GM19467 (cell line): ENCODE measurements at regions not wholly inside any gene's neighbourhood (a gene's known extent, or its start where the extent isn't known, plus 50 kb on each side); places are given as distances from the start of the nearest gene placed in this dataset.

Experiments used
- ATAC-seq: cut with Tn5 transposase; IDR thresholded peaks from one replicate; pipeline ENCODE4 v1.9.1; 2021; ENCODE audit warnings: mild to moderate bottlenecking, moderate library complexity; ENCODE audit not compliant: unreplicated experiment

DNA sequence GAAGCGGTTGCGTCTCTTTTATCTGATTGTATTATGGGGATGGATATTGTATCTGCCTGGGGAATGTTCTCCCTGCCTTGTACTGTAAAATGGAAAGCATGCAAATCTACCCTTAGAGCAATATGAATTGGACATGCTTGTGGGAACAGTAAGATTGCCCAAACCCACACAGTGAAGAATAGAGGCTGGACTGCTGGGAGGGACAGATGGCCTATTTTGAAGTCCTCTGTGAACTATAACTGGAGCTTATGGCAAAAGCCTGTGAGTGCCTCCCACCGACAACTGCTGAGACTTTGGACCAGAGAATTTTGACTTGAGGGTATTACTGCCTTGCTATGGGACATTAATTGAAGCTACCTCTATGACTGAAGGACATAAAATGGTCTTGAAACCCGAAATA is 168.9 kb downstream of the ERCC6L2 start:
- no peak for ATAC-seq

DNA sequence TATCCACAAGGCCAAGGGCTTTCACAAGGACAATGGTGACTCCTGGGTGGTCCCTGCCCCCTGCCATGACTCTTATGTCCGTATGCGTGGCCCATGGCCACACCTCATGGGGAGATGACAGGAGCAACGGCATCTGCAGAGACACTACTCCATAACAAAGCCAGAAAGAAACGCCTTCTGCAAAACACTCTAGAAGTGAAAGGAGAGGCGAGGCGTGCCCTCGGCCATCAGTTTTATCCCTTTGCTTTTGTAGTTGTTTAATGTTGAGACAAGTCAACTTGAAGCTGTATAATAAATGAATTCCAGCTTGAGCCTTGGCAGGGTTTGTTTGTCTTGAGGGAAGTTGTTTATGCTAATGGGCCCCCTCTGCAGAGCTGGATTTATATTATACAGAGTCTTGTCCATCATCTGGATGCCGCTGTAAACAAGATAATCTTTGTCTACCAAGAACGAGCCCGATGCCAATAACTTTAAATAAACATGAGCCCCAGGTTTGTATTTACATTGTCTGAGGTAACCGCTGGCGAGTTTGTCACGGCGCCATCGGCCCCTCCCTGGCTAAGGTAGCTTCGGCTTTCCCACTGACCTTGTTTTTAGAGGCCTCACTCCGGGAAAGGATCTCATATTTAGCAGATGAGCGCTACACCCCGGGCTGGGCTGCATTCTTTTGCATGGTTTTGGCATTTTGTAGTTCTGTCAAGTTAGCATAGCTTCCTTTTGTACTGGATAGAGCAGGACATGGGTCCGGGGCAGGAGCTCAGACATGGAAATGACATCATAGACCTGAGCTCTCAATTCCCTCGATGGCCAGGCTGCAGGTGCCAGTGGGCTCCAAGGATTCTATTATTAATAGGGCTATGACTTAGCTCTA is 165.3 kb downstream of the ERCC6L2 start:
- ATAC-seq, result no peak

DNA sequence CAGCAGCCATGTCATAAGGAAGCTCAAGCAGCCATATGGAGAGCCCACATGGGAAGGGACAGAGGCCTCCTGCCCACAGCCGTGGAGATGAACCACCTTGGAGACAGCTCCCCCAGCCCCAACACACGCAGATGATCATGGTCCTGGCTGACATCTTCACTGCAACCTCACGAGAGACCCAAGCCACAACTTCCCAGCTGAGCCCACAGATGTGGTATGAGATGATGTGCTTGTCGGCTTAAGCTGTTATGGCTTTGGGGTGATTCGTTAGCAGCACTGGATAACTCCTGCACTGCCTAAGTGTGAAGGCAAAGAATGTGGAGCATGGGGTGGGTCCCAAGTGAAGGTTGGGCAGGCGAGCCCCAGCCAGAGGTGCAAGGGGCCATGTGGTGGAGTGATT is 163.4 kb downstream of the ERCC6L2 start:
- no peak for ATAC-seq

DNA sequence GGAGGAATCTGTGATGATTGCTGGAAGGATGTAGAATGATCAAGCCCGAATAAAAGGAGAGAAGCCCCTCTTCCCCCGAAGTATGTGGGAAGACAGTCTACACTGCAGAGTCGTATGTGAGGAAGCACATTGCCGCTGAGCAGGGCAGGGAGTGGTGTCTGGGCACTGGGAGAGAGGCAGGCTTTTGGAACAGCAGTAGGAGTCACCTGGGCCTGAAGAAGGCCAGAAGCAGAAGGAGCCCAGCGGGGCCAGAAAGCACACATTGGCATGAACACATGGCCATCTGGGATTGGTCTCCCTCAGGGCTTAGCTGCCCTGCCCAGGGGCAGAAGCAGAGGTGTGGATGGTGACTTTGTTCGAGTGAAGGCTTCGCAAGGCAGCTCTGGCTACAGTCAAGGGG is 162.8 kb downstream of the ERCC6L2 start:
- no peak for ATAC-seq

DNA sequence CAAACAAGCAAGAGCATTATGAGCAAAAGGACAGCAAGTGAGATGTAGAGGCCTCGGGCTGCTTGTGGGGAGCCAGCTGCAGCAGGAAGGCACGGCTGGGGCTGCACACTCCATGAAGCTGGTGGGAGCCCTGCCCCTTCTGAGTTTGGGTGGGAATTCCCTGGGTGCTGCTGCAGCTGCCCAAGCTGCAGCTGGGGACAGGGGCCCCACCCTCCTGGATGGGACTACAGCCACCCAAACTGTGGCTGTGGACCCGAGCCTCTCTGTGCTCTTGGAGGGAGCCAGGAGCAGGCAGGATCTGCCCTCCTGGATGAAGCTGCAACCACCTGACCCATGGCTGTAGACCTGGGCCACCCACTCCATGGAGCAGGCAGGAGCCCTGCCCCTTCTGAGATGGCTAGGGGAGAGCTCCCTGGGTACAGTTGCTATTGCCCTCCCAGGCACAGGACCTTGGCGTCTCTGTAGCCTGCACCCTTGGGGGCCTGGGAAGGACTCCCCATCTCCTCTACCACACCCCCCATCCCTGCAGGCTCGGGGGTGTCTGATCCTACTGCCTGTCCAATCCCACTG is 159.1 kb downstream of the ERCC6L2 start:
- ATAC-seq, result no peak

DNA sequence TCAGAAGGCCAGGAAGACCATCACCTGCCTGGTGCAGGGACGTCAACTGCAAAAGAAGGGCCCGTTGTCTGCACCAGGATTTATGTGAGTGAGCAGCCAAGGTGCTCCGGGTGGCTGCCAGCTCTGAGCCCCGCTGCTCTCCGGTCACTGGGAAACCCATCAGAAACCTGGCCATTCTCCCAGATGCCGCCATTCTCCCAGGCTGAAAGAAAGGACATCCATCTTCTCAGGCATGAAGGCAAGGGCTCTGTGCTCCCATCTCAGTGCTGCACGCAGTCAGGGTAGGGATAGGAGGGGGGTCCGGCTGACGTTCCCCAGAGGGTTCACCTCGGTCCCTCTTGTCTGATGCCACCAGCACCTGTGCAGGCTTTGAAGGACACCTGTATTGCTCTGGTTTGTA is 158.4 kb downstream of the ERCC6L2 start:
- ATAC-seq, result no peak

DNA sequence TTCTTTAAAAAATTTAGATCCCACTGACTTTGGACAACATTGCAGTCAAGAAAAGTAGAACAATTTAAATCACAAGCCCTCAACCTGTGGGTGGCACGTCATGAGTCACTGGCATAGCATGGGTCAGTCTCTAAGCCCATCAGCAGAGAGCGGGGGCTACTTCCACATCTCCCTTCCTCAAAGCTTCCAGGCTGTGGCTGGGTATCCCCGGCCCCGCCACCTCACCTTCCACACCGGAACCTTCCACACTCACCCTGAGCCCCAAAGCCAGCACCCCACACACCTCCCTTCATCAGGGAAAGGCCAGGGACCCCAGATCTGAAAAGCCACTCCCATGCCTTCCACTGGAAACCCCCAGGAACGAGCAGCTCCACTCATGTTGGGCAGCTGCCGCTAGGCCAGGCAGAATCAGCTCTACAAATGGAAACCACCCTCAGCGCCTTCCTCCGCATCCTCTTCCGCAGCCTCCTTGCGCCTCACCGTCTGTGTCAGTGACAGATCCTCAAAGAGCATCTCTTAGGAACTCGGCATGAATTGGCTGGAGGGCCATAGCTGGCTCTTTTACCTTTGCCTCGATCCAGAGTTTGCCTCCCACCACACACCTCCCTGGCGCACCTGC is 156.5 kb downstream of the ERCC6L2 start:
- no peak for ATAC-seq

DNA sequence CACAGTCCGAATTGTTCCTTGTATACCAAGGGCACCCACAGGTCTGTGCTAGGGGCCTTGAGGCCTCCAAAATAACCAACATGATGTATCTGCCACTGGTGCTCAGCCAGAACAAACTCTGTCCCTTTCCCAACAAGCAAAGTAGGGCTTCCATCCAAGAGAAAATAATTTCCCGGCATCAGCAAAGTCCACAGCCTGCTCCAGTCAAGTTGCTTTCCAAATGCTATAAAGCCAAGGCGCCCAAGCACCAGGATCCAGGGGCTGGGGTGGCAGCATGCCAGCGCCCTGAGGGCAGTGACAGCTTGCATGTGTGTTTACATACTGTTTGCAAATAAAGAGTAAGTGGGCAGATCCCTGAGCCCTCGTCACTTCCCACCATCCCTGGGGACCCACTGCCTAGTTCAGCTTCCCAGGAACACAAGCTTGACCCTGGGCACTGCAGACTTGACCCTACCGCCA is 155.9 kb downstream of the ERCC6L2 start:
- ATAC-seq, result no peak

DNA sequence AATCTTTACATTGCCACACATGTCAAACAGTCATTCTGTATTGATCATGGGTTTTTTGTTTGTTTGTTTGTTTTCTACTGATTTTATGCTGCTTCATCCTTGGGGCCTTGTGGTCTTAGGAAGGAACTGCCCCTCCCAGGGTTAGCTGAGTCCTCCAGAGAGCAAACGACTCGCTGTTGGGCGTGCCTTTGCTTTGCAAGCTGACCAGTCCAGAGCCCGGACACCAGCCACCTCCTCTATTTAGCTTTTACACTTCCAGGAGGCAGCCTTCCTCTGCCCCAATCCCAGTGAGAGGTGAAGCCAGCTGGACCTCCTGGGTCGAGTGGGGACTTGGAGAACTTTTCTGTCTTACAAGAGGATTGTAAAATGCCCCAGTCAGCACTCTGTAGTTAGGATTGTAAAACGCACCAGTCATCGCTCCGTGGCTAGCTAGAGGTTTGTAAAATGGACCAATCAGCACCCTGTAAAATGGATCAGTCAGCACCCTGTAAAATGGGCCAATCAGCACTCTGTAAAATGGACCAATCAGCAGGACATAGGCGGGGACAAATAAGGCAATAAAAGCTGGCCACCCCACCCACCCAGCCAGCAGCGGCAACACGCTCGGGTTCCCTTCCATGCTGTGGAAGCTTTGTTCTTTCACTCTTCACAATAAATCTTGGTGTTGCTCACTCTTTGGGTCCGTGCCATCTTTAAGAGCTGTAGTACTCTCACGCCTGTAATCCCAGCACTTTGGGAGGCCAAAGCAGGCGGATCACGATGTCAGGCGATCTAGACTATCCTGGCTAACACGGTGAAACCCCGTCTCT is 154.4 kb downstream of the ERCC6L2 start:
- no peak for ATAC-seq

DNA sequence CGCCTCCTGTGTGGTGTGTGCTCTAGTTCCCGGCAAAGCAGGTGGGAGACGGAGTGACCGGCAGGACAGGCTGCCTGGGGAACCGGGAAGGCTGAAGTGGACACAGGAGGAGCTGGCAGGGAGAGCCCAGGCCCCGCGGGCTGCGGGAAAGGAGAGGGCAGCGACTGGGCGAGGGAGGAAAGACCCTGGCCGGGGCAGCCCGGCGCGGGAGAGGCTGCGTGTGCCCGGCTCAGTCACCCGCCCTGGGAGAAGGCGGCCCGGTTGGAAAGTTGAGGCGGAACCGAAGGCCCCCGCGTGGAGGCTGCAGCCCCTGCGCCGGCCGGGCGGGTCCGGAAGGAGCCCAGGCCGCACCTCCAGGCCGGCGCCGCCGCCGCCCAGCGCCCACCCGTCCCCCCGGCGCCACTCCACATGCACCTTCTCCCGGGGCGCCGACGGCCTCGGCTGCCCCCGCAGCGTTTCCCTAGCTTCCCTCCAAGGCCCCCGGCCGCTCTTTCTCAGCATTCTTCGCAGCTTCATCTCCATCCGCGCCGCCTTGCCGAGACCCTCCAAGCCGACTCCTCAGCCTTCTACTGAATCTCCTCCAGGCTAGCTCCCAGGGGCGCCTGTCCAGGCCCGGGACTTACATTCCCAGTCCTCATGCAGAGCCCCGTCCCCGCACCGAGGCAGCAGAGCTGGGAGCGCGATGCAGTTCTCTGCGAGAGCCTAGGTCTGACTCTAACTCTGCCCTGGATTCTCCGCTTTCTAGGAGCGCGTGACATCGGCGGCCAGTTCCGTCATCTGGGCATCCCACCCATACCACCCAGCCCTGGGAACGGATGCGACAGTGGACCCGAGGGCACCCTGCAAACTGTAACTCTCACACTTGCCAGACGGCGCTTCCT is 152.0 kb downstream of the ERCC6L2 start:
- ATAC-seq, result no peak

DNA sequence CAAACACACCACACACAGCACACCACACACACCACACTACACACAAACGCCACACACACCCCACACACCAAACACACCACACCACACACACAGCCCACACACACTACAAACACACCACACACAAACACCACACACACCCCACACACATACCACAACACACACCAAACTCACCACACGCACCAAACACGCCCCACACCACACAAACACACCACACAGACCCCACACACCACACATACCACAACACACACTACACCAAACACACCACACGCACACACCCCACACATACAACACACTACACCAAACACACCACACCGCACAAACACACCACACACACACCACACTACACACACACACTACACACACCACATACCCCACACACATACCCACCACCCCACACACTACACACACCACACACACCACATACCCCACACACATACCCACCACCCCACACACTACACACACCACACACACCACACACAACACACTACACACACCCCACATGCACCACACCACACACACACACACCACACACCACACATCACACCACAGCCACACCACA is 151.2 kb downstream of the ERCC6L2 start:
- ATAC-seq, result no peak

DNA sequence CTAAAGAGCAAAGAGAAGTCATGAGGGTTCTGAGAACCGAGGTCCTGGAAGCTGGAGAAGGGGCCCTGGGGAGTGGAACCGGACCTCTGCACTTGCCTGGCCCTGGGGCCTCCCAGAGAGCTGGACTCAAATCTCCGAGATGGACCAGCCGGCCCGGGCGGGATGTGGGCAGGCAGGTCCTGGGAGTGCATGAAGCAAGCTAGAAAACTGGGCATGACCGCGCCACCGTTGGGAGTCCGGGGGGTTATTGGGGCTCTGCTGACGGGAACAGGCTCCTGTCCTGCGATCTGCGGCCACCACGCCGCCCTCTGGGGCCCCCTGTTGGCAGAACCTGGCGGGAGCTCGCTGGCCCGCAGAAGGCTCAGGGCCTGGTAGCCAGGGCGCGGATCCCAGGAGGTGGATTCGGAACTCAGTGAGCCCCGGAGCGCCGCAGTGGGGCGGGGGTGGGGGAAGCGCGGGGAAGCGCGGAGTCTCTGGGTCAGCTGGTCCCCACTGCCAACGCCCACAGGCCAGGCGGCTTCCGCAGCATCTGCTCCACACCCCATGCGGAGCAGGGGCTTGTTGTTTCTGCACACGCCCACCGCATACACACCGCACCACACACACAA is 150.6 kb downstream of the ERCC6L2 start:
- no peak for ATAC-seq

DNA sequence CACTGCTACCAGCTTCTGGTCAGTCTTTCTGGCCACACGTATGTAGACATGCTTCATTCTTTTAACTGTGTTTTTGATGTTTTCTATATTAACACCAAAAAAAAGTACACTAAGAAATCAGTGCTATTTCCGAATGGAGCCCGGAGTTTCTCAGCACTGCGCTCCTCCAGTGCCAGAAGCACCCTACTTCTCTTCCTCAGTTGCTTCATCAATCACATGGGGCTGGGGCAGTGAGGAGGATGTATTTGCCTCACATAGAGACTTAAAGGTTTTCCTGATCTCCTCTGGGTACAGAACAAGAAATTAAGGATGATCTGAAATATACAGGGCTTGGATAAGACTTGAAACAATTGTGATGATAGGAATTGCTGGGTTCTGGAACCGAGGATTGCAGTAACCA is 148.0 kb downstream of the ERCC6L2 start:
- ATAC-seq, result no peak

DNA sequence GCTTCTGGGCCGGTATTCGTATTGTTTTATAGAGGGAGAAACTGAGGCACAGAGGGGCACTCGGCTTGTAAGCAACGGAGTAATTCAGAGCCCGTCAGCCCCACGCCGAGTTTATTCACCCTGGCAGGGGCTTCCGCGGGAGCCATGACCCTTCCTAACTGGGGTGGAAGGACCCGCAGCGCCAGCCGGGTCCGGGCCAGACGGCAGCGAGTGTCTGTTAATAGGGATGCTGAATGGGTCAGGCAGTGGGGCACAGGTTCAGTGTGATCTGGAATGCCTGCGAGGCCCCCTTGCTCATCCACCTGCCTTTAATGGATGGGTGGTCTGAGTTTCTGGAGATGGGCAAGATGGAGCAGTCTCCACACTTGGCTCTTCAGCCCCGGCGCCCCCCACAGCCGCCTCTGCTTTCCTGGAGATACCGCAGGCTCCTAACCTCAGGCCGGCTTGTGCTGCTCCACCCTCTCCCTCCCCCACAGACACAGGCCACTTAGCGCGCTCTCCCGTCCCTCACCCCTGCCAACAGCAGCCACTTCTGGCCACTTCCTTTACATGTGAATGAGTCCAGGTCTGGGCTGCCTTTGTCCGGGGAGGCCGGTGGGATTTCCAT is 147.1 kb downstream of the ERCC6L2 start:
- no peak for ATAC-seq

DNA sequence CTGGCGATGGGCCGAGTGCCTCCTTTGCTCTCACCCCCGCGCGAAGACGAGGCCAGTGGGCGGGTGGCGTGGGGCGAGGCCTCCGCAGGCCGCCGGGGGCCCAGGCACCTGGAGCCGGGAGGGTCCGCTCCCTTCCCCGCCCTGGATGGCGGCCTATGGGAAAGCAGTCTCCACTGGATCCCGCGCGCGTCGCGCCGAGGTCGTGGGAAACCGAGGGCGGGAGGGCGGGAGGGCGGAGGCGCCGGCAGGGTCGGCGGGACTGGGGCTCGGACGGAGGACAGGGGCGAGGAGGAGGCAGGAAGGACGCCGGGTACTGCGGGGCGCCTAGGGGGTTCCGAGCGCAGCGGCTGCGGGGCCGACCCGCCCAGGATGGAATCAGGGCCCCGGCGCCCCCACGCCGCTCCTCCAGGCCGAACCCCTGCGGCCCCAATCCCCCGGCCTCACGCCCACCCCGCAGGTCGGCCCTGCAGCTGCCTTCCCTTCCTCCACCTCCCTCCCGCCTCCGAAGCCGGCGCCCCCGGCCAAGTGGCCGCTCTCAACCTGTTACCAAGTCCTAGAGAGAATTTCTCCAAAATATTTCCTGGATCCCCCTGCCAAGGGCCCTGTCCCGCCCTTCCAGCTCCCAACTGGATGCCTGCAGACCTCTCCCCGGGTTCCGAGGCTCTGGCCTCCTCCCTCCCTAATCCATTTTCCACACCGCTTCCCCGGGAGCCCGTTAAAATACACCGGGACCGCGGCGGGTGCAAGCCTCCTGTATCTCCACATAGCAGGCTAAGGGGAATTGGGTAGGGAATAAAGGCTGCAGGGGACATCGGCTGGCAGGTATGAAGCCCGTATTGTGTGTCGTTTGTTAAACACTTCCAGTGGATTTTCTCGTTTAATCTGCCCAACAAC is 146.3 kb downstream of the ERCC6L2 start:
- no peak for ATAC-seq

DNA sequence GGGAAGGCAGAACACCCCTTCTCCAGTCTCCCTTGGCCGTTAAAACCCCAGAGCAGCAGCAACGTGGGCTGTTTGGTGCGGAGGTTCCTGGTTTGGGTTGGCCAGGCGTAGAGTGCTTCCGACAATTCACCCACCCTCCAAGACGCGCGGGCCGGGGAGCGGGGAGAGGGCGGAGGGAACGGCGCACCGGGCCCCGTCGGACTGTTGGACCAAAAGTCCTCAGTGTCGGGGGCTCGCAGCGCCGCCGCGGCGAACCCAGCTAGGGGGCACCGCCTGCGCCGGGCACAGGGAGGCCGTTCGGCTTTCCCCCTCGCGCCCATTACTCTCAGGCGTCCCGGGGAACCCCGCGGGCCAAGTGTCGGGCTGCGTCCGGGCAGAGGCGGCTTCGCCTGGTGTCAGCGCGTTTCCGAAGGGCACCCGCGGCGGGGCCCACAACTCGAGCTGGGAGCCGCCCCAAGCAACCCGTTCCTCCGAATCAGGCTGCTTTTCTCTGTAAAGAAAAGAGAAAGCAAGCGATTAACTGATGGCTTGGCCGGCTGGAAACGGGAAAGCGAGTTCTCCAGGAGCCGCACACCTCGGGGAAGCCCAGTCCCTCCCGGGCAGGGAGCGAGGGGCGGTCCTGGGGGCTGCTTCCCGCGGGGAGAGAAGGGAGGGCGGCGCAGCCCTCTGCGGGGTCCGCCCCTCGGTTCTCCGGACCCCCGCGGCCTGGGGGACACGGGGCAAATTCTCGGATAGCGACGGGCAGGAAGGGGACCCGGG is 145.5 kb downstream of the ERCC6L2 start:
- no peak for ATAC-seq

DNA sequence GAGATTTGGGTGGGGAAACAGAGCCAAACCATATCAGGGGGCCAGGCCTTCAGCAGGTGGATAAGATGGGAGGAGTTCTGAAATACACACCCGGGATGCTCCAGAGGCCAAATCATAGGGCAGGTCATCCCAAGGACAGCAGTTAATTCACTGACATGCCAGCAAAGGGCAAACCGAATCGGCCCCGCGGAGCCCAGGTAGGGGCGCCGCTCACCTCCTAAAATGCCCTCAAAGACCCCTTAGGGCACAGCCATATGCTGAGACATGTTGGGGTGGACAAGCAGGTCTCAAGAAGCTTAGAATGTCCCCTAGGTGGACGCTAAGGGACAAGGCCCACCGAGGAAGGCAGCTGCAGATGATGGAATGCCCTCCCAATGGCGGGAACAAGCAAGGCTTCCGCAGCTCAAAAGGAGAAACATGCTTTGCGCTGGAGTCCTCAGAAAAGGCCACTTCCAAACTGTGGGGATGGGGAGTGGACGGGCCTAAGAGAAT is 144.9 kb downstream of the ERCC6L2 start:
- no peak for ATAC-seq
